M059J (cell line): ENCODE measurements at regions not wholly inside any gene's neighbourhood (a gene's known extent, or its start where the extent isn't known, plus 50 kb on each side); places are given as distances from the start of the nearest gene placed in this dataset.
"Not testable (repeated sequence)": the region's sequence is repeated elsewhere in the genome, so short reads cannot be mapped to it uniquely, and the experiment has no call there.

Experiments used
- DNase-seq: peaks from one replicate; pipeline ENCODE4 v3.0.0-alpha.2; 2012; ENCODE audit warnings: low read depth

- not testable (repeated sequence) for DNase-seq
Observed at GRCh38 chr1:161454865-161455707, 50.2 kb upstream of the FCGR2A start.

- DNase-seq = not testable (repeated sequence)
Observed at GRCh38 chr1:161453950-161454864, 51.0 kb upstream of the FCGR2A start.

GRCh38 chr1:161451698-161452348, 53.4 kb upstream of the FCGR2A start:
- not testable (repeated sequence) for DNase-seq

- DNase-seq = not testable (repeated sequence)
Observed at GRCh38 chr1:161447760-161448332, 57.4 kb upstream of the FCGR2A start.

- DNase-seq = not testable (repeated sequence)
Observed at GRCh38 chr1:161447040-161447759, 58.1 kb upstream of the FCGR2A start.

DNA sequence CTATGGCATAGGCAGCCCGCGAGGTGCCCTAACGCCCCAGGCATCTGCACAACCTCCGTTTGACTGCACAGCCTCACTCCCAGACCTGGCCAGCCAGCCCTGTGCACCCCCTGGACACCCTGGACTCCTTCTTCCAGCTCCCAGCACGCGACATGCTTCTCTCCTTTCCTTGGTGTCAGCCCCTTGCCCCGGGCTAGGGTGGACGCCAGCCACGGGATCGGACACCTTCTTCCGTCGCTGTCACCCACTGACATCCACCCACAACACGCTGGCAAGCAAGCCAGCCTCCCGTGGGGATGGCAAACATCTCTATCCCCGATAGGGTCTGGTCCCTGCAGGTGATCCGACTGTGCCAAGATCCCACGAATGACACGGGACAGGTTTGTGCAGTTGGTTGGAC, 60.5 kb upstream of the FCGR2A start:
- not testable (repeated sequence) for DNase-seq

DNA sequence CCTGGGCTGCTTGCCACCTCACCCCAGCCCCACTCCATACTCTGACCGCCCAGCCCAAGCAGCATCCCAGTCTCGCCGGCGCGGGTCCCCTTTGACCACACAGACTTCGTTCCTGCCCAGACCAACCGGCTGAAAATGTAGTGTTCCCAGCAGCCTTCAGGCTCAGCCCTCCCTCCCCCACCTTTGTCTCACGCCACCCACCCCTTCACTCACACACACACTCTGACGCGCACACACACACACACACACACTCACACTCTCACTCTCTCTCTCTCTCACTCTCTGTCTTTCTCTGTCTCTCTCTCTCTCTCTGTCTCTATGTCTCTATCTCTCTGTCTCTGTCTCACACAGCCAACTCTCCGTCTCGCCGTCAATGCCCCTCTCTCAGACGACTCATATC, 61.0 kb upstream of the FCGR2A start:
- not testable (repeated sequence) for DNase-seq

GRCh38 chr1:161440312-161440894, 64.9 kb upstream of the FCGR2A start:
- DNase-seq = peak; percentile 77

DNA sequence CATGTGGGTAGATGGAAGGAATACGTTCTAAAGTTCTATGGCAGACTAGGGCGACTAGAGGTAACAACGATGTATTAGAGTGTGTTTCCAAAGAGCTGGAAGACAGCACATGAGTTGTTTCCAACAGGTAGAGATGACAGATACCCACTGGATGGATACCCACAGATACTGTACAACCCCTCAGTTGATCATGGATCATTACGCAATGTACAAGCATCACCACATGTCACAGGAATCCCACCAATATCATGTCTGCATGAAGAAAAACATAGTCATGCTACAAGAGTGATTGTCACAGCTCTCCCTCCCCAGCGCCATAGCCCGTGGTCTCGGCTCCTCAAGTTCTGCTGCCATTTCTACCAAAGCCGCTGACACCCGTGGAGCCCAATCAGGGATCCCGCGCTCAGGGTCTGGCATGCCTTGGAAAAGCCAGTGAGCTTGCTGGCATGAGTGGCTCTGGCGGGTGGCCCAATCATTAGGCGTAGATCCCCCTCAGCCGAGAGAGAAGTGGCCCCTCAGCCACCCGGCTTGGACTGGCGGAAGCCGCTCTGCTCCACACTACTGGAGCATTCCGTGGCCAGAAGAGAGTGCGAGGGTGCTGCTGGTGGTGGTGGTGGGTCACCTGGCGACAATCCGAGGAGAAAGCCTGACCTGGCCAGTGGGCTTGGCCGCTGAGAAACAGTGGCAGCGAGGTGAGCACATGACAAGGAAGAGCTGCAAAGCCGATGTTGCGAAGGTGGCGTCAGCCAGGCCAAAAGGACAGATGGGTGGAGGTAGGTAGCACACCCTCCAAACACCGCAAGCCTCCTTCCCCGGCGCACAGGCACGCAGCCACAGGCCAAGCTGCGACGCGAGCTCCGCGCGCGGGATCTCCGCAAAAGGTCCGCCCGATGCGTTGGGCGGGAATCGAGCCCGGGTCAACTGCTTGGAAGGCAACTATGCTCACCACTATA, 65.7 kb upstream of the FCGR2A start:
- DNase-seq = peak; percentile 53

DNA sequence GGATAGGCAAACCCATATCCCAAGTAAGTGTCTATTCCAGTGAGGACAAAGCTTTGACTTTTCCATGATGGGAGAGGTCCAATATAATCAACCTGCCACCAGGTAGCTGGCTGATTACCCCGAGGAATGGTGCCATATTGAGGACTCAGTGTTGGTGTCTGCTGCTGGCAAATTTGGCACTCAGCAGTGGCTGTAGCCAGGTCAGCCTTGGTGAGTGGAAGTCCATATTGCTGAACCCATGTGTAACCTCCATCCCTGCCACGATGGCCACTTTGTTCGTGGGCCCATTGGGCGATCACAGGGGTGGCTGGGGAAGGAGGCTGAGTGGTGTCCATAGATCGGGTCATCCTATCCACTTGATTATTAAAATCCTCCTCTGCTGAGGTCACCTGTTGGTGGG, 65.5 kb upstream of the CFAP126 start:
- not testable (repeated sequence) for DNase-seq

GRCh38 chr1:161432091-161432490, 64.4 kb upstream of the CFAP126 start:
- DNase-seq = no peak

- DNase-seq = peak; percentile 64
Observed at GRCh38 chr1:161427733-161428516, 60.2 kb upstream of the CFAP126 start.

GRCh38 chr1:161422914-161423313, 55.2 kb upstream of the CFAP126 start:
- DNase-seq = not testable (repeated sequence)

DNA sequence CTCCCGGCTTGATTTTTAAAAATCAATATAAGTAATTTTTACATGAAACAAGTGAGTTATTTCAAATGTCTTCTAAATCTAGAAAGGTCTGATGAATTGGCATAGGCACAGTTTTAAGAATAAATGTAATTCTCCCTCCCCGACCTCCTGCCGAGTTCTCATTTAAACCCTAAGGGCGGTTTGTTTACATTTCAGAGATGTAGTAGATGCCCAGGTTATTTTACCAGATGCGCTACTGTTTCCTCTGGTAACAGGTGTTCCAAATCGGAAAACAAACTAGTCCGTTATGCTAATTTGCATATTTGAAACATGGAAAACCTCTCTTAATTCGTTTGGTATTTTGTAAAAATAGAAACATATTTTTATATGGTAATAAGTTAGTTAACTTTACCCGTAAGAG, 53.8 kb upstream of the CFAP126 start:
- no peak for DNase-seq

DNA sequence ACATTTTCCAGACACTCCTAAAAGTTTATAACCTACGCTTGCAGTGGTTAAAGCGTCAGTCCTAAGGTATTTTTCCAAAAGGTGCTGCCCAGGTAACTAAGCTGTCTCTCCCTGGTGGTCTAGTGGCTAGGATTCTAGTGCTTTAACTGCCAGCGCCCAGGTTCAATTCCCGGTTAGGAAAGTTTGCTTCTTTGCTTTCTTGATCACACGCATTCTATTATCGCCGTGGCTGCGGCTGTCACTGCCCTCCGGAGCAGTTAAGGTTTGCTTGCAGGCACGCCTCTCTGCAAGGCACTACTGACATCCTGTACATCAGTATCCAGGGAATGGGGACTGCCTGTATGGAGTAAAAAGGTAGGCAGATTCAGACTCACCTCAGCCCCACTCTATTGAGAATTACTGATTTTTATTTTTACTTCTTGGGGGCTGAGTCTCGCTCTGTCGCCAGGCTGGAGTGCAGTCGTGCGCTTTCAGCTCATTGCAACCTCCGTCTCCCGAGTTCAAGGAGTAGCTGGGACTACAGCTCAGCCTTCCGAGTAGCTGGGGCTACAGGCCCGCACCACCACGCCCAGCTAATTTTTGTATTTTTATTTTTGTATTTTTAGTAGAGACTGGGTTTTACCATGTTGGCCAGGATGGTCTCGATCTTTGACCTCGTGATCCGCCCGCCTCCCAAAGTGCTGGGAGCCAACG, 53.2 kb upstream of the CFAP126 start:
- DNase-seq = no peak

DNA sequence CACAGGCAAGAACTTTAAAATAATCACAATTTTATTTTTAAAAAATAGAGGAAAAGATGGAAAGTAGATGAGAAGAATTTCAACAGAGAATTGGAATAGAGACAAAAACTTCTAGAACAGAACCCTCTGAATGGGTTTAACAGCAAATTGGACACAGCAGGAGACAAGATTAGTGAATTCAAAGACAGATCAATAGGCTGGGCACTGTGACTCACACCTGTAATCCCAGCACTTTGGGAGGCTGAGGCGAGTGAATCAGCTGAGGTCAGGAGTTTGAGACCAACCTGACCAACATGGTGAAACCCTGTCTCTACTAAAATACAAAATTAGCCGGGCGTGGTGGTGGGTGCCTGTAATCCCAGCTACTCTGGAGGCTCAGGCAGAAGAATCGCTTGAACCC, 49.9 kb upstream of the CFAP126 start:
- DNase-seq = peak; percentile 29
